Peyer's patch (tissue), 4 donors: ENCODE measurements at regions not wholly inside any gene's neighbourhood (a gene's known extent, or its start where the extent isn't known, plus 50 kb on each side); places are given as distances from the start of the nearest gene placed in this dataset.

Experiments used
- DNase-seq, 3 donors: peaks; one replicate each; pipeline ENCODE4 v3.0.0-alpha.2; 2017 to 2019
- H3K27ac ChIP-seq, 4 donors: fragments of 200-600 bp; sonication (generic); one replicate each; pipeline ENCODE4 v1.5.1; 2016 to 2019
- H3K27me3 ChIP-seq, 2 donors: fragments of 200-600 bp; sonication (generic); one replicate each; pipeline ENCODE4 v1.5.1; 2019
- H3K36me3 ChIP-seq, 3 donors: fragments of 200-600 bp; sonication (generic); one replicate each; pipeline ENCODE4 v1.5.1; 2016 to 2019
- H3K4me1 ChIP-seq, 4 donors: fragments of 200-600 bp; sonication (generic); one replicate each; pipeline ENCODE4 v1.5.1; 2016 to 2019
- H3K4me3 ChIP-seq, 4 donors: fragments of 200-600 bp; sonication (generic); 1 replicate in 3 of 4; 2 replicates in 1 of 4; pipeline ENCODE4 v1.5.1; 2016 to 2019; ENCODE audit warnings: mild to moderate bottlenecking in 1 of 4
- H3K9me3 ChIP-seq, 4 donors: fragments of 200-600 bp; sonication (generic); one replicate each; pipeline ENCODE4 v1.5.1; 2016 to 2019; ENCODE audit warnings: mild to moderate bottlenecking in 1 of 4
- POLR2A ChIP-seq, 2 donors: fragments of 450-650 bp; IDR thresholded peaks; one replicate each; pipeline ENCODE4 v1.5.1; 2017; ENCODE audit warnings: antibody characterized with exemption in 2 of 2, mild to moderate bottlenecking in 2 of 2, moderate library complexity in 2 of 2
- TF ChIP-seq, protein P1 (sequence below), 6 experiments: fragments of 450-650 bp in 4 of 6; fragments of 200-600 bp in 2 of 6; sonication (generic) in 1 of 6; IDR thresholded peaks; one replicate each; pipeline ENCODE4 v1.5.1; 2017 to 2019; ENCODE audit warnings: antibody characterized with exemption in 6 of 6, mild to moderate bottlenecking in 3 of 6, moderate library complexity in 1 of 6

- no peaks in the 10 kb centered on the region for H3K36me3 ChIP-seq
- H3K27me3 ChIP-seq, result no peaks in the 10 kb centered on the region
- no peak overlapping the region for H3K4me3 ChIP-seq
- H3K9me3 ChIP-seq, result peaks cover 0 to 10% (median 0%) of the 10 kb centered on the region in 4 donors
- no peak overlapping the region for H3K27ac ChIP-seq
- H3K4me1 ChIP-seq, result no peaks in the 10 kb centered on the region
- no peak for DNase-seq
- no peak for TF ChIP-seq POLR2A (IDR thresholded peaks at IDR 0.05)
- TF ChIP-seq, protein P1, sequence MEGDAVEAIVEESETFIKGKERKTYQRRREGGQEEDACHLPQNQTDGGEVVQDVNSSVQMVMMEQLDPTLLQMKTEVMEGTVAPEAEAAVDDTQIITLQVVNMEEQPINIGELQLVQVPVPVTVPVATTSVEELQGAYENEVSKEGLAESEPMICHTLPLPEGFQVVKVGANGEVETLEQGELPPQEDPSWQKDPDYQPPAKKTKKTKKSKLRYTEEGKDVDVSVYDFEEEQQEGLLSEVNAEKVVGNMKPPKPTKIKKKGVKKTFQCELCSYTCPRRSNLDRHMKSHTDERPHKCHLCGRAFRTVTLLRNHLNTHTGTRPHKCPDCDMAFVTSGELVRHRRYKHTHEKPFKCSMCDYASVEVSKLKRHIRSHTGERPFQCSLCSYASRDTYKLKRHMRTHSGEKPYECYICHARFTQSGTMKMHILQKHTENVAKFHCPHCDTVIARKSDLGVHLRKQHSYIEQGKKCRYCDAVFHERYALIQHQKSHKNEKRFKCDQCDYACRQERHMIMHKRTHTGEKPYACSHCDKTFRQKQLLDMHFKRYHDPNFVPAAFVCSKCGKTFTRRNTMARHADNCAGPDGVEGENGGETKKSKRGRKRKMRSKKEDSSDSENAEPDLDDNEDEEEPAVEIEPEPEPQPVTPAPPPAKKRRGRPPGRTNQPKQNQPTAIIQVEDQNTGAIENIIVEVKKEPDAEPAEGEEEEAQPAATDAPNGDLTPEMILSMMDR (IDR thresholded peaks at IDR 0.05), result no peak
Observed at GRCh38 chr19:23998568-23998967, 83.9 kb downstream of the ZNF726 start.

- Histone ChIP-seq H3K27me3 (no peaks in the 10 kb centered on the region), H3K36me3 (no peaks in the 10 kb centered on the region), H3K4me1 (no peaks in the 10 kb centered on the region), H3K27ac (no peak overlapping the region), H3K4me3 (no peak overlapping the region), H3K9me3 (peaks cover 0 to 11% (median 0%) of the 10 kb centered on the region in 4 donors)
- TF ChIP-seq, protein P1 (IDR thresholded peaks at IDR 0.05), result no peak
- no peak for TF ChIP-seq POLR2A (IDR thresholded peaks at IDR 0.05)
- DNase-seq, result no peak
Observed at GRCh38 chr19:23999821-24000610, 85.3 kb downstream of the ZNF726 start.

GRCh38 chr19:24000656-24001055, 86.0 kb downstream of the ZNF726 start:
- TF ChIP-seq, protein P1 (IDR thresholded peaks at IDR 0.05), result no peak
- TF ChIP-seq POLR2A (IDR thresholded peaks at IDR 0.05), result no peak
- H3K4me1 ChIP-seq, result no peaks in the 10 kb centered on the region
- H3K27ac ChIP-seq, result no peak overlapping the region
- peaks cover 0 to 11% (median 0%) of the 10 kb centered on the region in 4 donors for H3K9me3 ChIP-seq
- no peaks in the 10 kb centered on the region for H3K36me3 ChIP-seq
- no peak overlapping the region for H3K4me3 ChIP-seq
- no peak for DNase-seq
- H3K27me3 ChIP-seq, result no peaks in the 10 kb centered on the region

- H3K27me3 ChIP-seq, result no peaks in the 10 kb centered on the region
Observed at GRCh38 chr19:24002256-24002945, 84.6 kb upstream of the ZNF254 start.

GRCh38 chr19:24003537-24003936, 83.5 kb upstream of the ZNF254 start:
- Histone ChIP-seq H3K27ac (no peak overlapping the region), H3K4me3 (no peak overlapping the region), H3K27me3 (no peaks in the 10 kb centered on the region), H3K36me3 (no peaks in the 10 kb centered on the region), H3K4me1 (no peaks in the 10 kb centered on the region), H3K9me3 (peaks cover 0 to 11% (median 0%) of the 10 kb centered on the region in 4 donors)
- DNase-seq, result no peak
- TF ChIP-seq, protein P1 (IDR thresholded peaks at IDR 0.05), result no peak
- TF ChIP-seq POLR2A (IDR thresholded peaks at IDR 0.05), result no peak

More at GRCh38 chr19:24002256-24002945, 84.6 kb upstream of the ZNF254 start:
- H3K4me3 ChIP-seq, result no peak overlapping the region
- DNase-seq, result no peak
- H3K4me1 ChIP-seq, result no peaks in the 10 kb centered on the region
- no peak for TF ChIP-seq POLR2A (IDR thresholded peaks at IDR 0.05)
- TF ChIP-seq, protein P1 (IDR thresholded peaks at IDR 0.05), result no peak
- no peaks in the 10 kb centered on the region for H3K36me3 ChIP-seq
- peaks cover 0 to 11% (median 0%) of the 10 kb centered on the region in 4 donors for H3K9me3 ChIP-seq
- H3K27ac ChIP-seq, result no peak overlapping the region
